Hippocampal formation (tissue), 2 donors: ENCODE measurements at regions not wholly inside any gene's neighbourhood (a gene's known extent, or its start where the extent isn't known, plus 50 kb on each side); places are given as distances from the start of the nearest gene placed in this dataset.
"Not testable (repeated sequence)": the region's sequence is repeated elsewhere in the genome, so short reads cannot be mapped to it uniquely, and the experiment has no call there.

Experiments
- DNase-seq, 2 donors: peaks; one replicate each; lab custom pipeline; 2025; lab: John Stamatoyannopoulos, UW

- no peak for DNase-seq
These were observed 270.2 kb upstream of the MVB12B start for GRCh38 chr9:126056312-126057021.

DNA sequence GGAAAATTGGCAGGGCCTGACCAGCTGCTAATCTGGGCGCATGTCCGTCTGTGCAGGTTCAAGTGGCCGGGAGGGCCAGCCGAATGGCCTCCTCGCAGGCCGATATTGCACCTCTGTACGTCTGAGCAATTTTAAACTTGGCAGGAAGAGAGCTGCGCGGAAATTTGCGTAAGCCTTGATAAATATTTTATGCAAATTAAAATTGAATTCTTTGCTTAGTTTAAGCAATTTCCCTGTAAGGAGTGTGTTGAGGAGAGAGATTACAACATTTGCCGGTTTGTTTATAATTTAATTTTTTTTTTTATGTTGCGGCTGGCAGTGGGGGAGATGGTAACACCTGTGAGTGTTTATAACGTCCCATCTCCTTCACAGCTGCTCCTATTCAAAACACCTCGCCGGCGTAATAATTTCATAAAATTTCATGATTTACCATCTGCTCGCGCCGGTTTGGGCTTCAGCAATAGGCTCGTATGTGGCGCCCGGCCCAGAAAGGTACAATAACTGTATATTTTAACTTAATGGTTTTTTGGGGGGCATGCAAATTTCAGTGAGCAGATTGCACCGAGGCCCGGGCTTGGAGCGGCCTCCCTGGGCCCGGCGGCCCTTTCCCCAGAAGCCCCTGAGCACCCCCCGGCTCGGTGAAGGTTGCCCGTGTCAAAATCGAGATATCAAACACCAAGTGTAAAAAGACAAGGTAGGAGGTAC lies 269.4 kb upstream of the MVB12B start:
- DNase-seq: peak in 1 of 2 donors; percentile 8

- peak in 1 of 2 donors; percentile 3 for DNase-seq
These were observed 268.6 kb upstream of the MVB12B start for GRCh38 chr9:126058011-126058531.

GRCh38 chr9:126058591-126058990 lies 268.0 kb upstream of the MVB12B start:
- no peak for DNase-seq

GRCh38 chr9:126061575-126061974 lies 265.1 kb upstream of the MVB12B start:
- DNase-seq: no peak

DNA sequence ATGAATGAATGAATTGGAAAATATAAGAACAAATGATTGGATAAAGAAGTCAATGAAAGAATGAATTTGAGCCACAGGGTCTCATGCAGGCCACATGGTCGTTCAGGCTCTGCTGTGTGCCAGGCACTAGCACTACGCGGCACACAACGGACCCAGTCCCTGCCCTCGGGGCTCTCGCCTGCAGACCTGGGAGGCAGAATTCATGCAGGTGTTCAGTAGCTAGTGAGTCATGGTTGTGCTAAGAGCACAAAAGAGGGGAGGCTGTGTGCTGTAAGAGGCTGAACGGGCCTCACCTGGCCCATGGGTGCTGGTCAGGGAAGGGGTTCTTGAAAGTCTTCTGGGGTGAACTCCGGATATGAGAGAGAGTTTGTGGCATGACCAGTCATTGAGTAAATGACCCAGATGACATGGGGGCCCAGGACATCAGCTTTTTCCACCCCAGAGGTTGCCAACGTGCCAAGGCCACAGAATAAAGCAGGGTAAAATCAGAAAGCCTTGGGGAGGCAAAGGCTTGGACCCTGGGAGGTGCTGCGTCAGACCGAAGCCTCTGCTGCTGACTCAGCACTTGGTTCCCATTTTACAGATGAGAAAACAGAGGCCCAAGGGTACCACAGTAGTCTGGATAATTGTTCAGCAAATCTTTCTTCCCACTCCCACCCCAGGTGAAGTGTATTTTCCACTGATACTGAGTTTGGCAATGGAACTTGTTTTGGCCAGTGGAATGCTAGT lies 264.3 kb upstream of the MVB12B start:
- DNase-seq: no peak

DNA sequence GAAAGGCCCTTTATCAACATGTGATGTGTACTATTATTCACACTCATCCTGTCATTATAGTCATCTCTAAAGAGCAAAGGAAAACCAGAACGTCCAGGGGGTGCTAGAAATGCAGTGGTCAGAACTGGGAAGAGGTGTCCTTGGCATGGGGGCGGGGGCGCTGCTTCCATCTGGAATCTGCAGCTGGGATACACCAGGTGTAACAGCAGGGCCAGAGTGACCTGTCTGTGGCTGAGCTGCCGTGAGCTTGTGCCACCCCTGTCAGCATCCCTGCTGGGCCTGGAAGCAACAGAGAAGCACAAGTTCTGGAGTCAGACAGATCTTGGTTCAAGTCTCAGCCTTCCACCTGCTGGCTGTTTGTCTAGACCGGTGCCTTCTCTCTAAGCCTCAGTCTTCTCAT lies 263.3 kb upstream of the MVB12B start:
- DNase-seq: no peak

GRCh38 chr9:126066131-126066530 lies 260.5 kb upstream of the MVB12B start:
- DNase-seq: no peak

DNA sequence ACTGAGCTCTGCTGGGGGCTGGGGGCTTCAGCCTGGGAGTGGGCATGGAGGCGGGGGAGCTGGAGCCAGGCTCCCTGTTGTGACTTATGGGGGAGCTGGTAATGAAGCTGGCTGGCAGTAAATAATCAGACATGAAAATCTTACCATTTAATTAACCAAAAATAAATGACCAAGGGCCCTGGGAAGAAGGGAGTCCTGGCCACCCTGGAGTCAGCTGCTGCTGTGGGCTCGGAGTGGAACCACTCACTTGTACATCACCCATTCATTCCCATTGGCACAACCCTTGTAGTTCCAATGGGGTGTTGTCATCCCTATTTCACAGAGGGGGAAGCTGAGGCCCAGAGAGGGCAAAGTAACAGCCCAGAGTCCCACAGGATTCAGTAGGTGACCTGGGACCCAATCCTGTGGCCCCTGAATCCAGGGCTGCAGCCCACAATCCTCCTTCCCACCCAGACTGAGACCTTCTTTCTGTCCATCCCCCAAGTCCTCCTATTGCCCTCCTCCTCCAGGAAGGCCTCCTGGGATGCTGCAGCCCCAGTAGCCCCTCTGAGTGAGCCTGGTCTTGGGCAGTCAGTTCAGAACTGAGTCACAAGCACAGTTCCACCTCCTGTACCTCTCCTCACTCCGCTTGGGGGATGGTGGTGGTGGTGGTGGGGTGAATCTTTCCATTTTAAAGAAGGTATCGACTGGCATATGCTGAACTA lies 259.4 kb upstream of the MVB12B start:
- no peak for DNase-seq

GRCh38 chr9:126068534-126069230 lies 257.9 kb upstream of the MVB12B start:
- no peak for DNase-seq

GRCh38 chr9:126069400-126069955 lies 257.2 kb upstream of the MVB12B start:
- no peak for DNase-seq

DNA sequence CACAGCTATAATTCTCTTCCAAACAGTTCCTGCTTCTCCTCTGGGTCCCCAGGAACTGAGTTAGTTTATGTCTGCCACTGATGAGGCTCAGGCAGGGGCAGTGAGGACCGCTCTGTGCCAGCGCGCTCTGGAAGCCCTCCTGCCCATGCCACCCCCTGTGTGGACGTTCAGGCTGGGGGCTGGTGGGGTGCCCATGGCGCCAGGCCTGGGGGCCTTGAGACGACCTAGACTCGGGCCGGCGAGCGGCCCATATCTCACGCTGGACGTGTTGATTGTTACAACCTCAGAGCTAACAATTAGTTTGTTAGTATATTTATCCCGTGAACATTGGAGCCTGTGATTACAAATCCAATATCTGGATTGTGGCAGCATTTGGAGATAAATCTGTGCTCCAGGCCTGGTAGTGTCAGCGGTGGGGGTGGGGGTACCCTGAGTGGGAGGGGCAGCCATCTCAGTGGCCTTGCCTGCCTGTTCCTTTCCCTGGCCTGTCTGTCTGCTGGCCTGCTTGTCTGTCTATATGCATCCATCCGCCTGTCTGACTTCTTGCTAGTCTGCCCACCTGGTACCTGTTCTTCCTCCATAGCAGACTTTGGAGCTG lies 256.5 kb upstream of the MVB12B start:
- DNase-seq: no peak

DNA sequence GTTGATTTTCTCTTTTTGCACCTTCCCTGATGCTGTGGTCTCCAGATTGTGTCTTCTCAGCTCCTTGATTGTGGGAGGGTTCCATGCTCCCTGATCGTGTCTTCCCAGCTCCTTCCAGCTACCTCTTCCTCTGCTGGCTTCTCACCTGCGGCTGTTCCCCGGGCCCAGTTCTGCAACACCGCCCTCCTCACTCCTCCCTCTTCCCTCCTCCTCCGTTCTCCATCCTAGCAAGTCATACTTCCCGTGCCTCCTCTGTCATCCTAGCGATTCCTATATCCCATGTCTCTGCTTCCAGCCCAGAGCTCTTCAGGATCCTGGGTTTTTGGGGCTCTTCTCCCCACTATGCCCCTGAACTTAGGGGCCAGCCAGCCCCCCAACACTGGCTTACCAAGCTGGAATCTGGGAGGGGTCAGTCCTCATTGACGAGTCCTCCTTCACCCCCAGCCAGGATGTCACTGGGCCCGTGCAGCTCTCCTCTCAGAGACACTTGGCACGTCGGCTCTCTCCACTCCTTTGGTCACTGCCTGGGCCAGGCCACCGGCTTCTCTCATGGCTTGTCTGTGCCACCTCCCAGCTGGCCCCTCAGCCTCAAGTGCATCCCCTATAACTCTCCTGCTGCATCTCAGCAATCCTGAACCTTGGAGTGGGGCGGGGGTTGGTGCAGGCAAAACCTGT lies 255.4 kb upstream of the MVB12B start:
- DNase-seq: no peak

GRCh38 chr9:126077656-126078055 lies 249.0 kb upstream of the MVB12B start:
- not testable (repeated sequence) for DNase-seq

GRCh38 chr9:126080641-126081040 lies 246.0 kb upstream of the MVB12B start:
- no peak for DNase-seq

GRCh38 chr9:126081746-126082145 lies 244.9 kb upstream of the MVB12B start:
- no peak for DNase-seq

GRCh38 chr9:126084008-126084407 lies 242.6 kb upstream of the MVB12B start:
- no peak for DNase-seq

GRCh38 chr9:126084696-126085095 lies 241.9 kb upstream of the MVB12B start:
- DNase-seq: no peak

- no peak for DNase-seq
These were observed 241.5 kb upstream of the MVB12B start for GRCh38 chr9:126085170-126085569.

GRCh38 chr9:126088336-126088735 lies 238.3 kb upstream of the MVB12B start:
- no peak for DNase-seq
